ENCODE measurements at regions not wholly inside any gene's neighbourhood (a gene's known extent, or its start where the extent isn't known, plus 50 kb on each side); places are given as distances from the start of the nearest gene placed in this dataset.
"Not testable (repeated sequence)": the region's sequence is repeated elsewhere in the genome, so short reads cannot be mapped to it uniquely, and the experiment has no call there.

DNA sequence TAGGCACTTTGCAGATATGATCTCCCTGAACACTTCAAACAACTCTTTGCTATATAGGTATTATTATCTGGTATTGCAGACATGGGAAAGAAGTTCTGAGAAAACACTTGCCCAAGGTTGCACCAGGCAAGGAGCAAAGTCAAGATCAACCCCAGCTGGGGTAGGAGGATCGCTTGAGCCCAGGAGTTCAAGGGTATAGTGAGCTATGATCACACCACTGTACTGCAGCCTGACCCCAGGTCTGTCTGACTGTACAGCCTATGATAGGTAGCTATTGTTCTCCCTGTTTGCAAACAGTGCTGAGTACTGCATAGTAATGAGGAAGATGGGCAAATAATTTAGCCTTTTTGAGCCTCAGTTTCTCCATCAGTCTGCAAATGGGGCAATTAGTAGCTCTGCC lies 60.5 kb upstream of the GRK3 start:
- TF ChIP-seq, protein P1, sequence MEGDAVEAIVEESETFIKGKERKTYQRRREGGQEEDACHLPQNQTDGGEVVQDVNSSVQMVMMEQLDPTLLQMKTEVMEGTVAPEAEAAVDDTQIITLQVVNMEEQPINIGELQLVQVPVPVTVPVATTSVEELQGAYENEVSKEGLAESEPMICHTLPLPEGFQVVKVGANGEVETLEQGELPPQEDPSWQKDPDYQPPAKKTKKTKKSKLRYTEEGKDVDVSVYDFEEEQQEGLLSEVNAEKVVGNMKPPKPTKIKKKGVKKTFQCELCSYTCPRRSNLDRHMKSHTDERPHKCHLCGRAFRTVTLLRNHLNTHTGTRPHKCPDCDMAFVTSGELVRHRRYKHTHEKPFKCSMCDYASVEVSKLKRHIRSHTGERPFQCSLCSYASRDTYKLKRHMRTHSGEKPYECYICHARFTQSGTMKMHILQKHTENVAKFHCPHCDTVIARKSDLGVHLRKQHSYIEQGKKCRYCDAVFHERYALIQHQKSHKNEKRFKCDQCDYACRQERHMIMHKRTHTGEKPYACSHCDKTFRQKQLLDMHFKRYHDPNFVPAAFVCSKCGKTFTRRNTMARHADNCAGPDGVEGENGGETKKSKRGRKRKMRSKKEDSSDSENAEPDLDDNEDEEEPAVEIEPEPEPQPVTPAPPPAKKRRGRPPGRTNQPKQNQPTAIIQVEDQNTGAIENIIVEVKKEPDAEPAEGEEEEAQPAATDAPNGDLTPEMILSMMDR (IDR thresholded peaks at IDR 0.05; ENCODE audit: low read depth, low read length, missing input control): not testable (repeated sequence)
- TF ChIP-seq, protein P2, sequence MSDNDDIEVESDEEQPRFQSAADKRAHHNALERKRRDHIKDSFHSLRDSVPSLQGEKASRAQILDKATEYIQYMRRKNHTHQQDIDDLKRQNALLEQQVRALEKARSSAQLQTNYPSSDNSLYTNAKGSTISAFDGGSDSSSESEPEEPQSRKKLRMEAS (IDR thresholded peaks at IDR 0.05): not testable (repeated sequence)
- not testable (repeated sequence) for TF ChIP-seq RXRA (IDR thresholded peaks at IDR 0.05); EGR1 (IDR thresholded peaks at IDR 0.05; ENCODE audit: low read depth in 2 of 2); RAD21 (IDR thresholded peaks at IDR 0.05); SP1 (IDR thresholded peaks at IDR 0.05); JUND (IDR thresholded peaks at IDR 0.05)
- TF ChIP-seq, protein P3, sequence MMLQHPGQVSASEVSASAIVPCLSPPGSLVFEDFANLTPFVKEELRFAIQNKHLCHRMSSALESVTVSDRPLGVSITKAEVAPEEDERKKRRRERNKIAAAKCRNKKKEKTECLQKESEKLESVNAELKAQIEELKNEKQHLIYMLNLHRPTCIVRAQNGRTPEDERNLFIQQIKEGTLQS (IDR thresholded peaks at IDR 0.05): not testable (repeated sequence)
- TF ChIP-seq, protein P4, sequence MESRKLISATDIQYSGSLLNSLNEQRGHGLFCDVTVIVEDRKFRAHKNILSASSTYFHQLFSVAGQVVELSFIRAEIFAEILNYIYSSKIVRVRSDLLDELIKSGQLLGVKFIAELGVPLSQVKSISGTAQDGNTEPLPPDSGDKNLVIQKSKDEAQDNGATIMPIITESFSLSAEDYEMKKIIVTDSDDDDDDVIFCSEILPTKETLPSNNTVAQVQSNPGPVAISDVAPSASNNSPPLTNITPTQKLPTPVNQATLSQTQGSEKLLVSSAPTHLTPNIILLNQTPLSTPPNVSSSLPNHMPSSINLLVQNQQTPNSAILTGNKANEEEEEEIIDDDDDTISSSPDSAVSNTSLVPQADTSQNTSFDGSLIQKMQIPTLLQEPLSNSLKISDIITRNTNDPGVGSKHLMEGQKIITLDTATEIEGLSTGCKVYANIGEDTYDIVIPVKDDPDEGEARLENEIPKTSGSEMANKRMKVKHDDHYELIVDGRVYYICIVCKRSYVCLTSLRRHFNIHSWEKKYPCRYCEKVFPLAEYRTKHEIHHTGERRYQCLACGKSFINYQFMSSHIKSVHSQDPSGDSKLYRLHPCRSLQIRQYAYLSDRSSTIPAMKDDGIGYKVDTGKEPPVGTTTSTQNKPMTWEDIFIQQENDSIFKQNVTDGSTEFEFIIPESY (IDR thresholded peaks at IDR 0.05): not testable (repeated sequence)
